ENCODE measurements at regions not wholly inside any gene's neighbourhood (a gene's known extent, or its start where the extent isn't known, plus 50 kb on each side); places are given as distances from the start of the nearest gene placed in this dataset.

DNA sequence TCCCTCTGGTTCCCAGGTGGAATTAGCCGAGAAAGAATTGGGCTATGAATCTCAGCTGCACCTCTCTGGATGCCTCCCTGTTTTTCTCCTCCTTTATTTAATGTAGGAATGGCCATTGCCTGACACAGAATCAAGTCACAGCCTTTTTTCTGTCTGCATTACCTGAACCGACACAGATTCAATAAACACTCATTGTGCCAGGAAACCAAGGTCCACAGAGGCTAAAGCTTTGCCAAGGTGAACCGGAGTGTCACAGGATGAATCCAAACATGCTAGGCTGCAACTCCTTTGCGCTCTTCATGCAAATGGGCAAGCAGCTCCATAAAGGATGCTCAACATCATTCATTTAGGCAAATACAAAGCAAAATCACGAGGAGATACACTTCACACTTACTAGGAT lies 199.8 kb upstream of the AGTR2 start (continued):
- TF ChIP-seq, protein P1, sequence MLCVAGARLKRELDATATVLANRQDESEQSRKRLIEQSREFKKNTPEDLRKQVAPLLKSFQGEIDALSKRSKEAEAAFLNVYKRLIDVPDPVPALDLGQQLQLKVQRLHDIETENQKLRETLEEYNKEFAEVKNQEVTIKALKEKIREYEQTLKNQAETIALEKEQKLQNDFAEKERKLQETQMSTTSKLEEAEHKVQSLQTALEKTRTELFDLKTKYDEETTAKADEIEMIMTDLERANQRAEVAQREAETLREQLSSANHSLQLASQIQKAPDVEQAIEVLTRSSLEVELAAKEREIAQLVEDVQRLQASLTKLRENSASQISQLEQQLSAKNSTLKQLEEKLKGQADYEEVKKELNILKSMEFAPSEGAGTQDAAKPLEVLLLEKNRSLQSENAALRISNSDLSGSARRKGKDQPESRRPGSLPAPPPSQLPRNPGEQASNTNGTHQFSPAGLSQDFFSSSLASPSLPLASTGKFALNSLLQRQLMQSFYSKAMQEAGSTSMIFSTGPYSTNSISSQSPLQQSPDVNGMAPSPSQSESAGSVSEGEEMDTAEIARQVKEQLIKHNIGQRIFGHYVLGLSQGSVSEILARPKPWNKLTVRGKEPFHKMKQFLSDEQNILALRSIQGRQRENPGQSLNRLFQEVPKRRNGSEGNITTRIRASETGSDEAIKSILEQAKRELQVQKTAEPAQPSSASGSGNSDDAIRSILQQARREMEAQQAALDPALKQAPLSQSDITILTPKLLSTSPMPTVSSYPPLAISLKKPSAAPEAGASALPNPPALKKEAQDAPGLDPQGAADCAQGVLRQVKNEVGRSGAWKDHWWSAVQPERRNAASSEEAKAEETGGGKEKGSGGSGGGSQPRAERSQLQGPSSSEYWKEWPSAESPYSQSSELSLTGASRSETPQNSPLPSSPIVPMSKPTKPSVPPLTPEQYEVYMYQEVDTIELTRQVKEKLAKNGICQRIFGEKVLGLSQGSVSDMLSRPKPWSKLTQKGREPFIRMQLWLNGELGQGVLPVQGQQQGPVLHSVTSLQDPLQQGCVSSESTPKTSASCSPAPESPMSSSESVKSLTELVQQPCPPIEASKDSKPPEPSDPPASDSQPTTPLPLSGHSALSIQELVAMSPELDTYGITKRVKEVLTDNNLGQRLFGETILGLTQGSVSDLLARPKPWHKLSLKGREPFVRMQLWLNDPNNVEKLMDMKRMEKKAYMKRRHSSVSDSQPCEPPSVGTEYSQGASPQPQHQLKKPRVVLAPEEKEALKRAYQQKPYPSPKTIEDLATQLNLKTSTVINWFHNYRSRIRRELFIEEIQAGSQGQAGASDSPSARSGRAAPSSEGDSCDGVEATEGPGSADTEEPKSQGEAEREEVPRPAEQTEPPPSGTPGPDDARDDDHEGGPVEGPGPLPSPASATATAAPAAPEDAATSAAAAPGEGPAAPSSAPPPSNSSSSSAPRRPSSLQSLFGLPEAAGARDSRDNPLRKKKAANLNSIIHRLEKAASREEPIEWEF (IDR thresholded peaks at IDR 0.05; ENCODE audit: insufficient replicate concordance, low read depth, low read length): no peak
- TF ChIP-seq, protein P2, sequence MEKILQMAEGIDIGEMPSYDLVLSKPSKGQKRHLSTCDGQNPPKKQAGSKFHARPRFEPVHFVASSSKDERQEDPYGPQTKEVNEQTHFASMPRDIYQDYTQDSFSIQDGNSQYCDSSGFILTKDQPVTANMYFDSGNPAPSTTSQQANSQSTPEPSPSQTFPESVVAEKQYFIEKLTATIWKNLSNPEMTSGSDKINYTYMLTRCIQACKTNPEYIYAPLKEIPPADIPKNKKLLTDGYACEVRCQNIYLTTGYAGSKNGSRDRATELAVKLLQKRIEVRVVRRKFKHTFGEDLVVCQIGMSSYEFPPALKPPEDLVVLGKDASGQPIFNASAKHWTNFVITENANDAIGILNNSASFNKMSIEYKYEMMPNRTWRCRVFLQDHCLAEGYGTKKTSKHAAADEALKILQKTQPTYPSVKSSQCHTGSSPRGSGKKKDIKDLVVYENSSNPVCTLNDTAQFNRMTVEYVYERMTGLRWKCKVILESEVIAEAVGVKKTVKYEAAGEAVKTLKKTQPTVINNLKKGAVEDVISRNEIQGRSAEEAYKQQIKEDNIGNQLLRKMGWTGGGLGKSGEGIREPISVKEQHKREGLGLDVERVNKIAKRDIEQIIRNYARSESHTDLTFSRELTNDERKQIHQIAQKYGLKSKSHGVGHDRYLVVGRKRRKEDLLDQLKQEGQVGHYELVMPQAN (conservative IDR thresholded peaks at IDR 0.05): no peak
- no peak for TF ChIP-seq POLR2AphosphoS2 (IDR thresholded peaks at IDR 0.05; ENCODE audit: low read depth, low read length)
- no peak for TF ChIP-seq ASH2L (IDR thresholded peaks at IDR 0.05; ENCODE audit: borderline replicate concordance, low read depth)
- TF ChIP-seq NR2C1 (IDR thresholded peaks at IDR 0.05): no peak
- no peak for TF ChIP-seq BRCA1 (IDR thresholded peaks at IDR 0.05; ENCODE audit: low read depth, low read length)
- TF ChIP-seq ZBED1 (IDR thresholded peaks at IDR 0.05; ENCODE audit: borderline replicate concordance): no peak

Data from GM12878 (cell line).